Caco-2 (cell line): ENCODE measurements at regions not wholly inside any gene's neighbourhood (a gene's known extent, or its start where the extent isn't known, plus 50 kb on each side); places are given as distances from the start of the nearest gene placed in this dataset.

Experiments used
- BruUV-seq: library from RNA; stranded (reverse); fragments of 400-500 nt; replicated peaks from 2 replicates; lab custom pipeline; 2021; lab: Mats Ljungman, UMichigan
- CTCF ChIA-PET: fragments of 300-600 bp; sonication (Branson Sonifier 250); formaldehyde crosslinking; loops from one replicate; lab custom pipeline; 2022; ENCODE audit warnings: antibody characterized with exemption; lab: Charles Lee
- POLR2A ChIA-PET: fragments of 300-600 bp; sonication (Branson Sonifier 250); formaldehyde crosslinking; loops from one replicate; lab custom pipeline; 2022; ENCODE audit warnings: antibody characterized with exemption; lab: Charles Lee
- DNase-seq, 2 experiments: peaks; one replicate each; pipeline versions ENCODE4 v3.0.0 to v3.0.0-alpha.2; 2020 to 2022
- H3K27me3 ChIP-seq: replicated peaks from 2 replicates; pipeline ENCODE4 v1.6.0; 2011; ENCODE audit warnings: low read length; ENCODE audit not compliant: control insufficient read depth, insufficient read depth
- H3K36me3 ChIP-seq: 2 replicates; pipeline ENCODE4 v1.5.1; 2011; ENCODE audit warnings: low read length; ENCODE audit not compliant: control insufficient read depth, insufficient read depth
- H3K4me1 ChIP-seq: fragments of 250-450 bp; sonication (Bioruptor Pico); 2 replicates; pipeline ENCODE4 v1.5.1; 2020; ENCODE audit warnings: mild to moderate bottlenecking
- H3K4me3 ChIP-seq: 2 replicates; pipeline ENCODE4 v1.5.1; 2011; ENCODE audit warnings: low read depth, mild to moderate bottlenecking, control low read depth, low read length
- H3K9me3 ChIP-seq: fragments of 250-450 bp; sonication (Bioruptor Pico); 2 replicates; pipeline ENCODE4 v1.5.1; 2020; ENCODE audit warnings: mild to moderate bottlenecking, moderate library complexity
- H3K27ac Mint-ChIP-seq: one replicate; pipeline ENCODE4 v1.8.0; 2022; ENCODE audit warnings: mixed read lengths; ENCODE audit not compliant: unreplicated experiment
- H3K27me3 Mint-ChIP-seq: one replicate; pipeline ENCODE4 v1.8.0; 2022; ENCODE audit warnings: mixed read lengths; ENCODE audit not compliant: insufficient read depth, unreplicated experiment
- H3K36me3 Mint-ChIP-seq: one replicate; pipeline ENCODE4 v1.8.0; 2022; ENCODE audit warnings: mild to moderate bottlenecking, mixed read lengths; ENCODE audit not compliant: insufficient read depth, unreplicated experiment
- H3K4me1 Mint-ChIP-seq: one replicate; pipeline ENCODE4 v1.8.0; 2022; ENCODE audit warnings: low read depth, mixed read lengths; ENCODE audit not compliant: unreplicated experiment
- H3K4me3 Mint-ChIP-seq: one replicate; pipeline ENCODE4 v1.8.0; 2022; ENCODE audit warnings: mild to moderate bottlenecking, moderate library complexity, mixed read lengths; ENCODE audit not compliant: unreplicated experiment
- H3K9me3 Mint-ChIP-seq: one replicate; pipeline ENCODE4 v1.8.0; 2022; ENCODE audit warnings: mixed read lengths; ENCODE audit not compliant: unreplicated experiment
- intact Hi-C: fragments of 100-400 bp; cut with micrococcal nuclease; formaldehyde crosslinking; loops from one replicate; pipeline ENCODE4 v1.10.0; 2022; ENCODE audit not compliant: unreplicated experiment
- TF ChIP-seq, protein P1 (sequence below), 2 experiments: fragments of 200-600 bp in 1 of 2; IDR thresholded peaks; 1 replicate in 1 of 2; 2 replicates in 1 of 2; pipeline versions ENCODE4 v1.5.1 to v1.8.0; 2011 to 2022; ENCODE audit warnings: antibody characterized with exemption in 1 of 2, control low read depth in 1 of 2, inconsistent platforms in 1 of 2, low read depth in 1 of 2, low read length in 1 of 2, mild to moderate bottlenecking in 1 of 2, moderate library complexity in 1 of 2; ENCODE audit not compliant: insufficient read depth in 1 of 2, severe bottlenecking in 1 of 2, unreplicated experiment in 1 of 2

DNA sequence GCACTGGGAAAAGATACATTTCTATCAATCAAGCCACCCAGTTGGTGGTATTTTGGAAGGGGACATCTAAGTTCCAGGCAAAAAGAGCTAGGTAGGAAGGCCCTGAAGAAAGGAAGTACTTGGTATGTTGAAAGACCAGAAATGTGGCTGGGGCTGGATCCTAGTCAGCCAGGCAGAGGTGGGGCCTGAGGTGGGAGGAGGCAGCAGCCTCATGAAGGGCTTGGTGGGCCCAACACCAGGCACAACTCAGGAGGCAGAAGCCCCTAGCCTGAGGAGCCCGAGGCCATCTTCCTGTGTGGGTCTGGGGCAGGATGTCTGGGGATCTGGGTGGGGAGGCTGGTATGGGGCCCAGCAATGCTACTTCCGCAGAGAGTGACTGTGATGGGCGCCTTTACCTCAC is 105.9 kb downstream of the SALL1 start:
- Mint-ChIP-seq H3K36me3 (no peaks in the 10 kb centered on the region), H3K27ac (no peak overlapping the region), H3K4me1 (no peaks in the 10 kb centered on the region), H3K27me3 (peaks cover 3% of the 10 kb centered on the region), H3K4me3 (no peak overlapping the region), H3K9me3 (peaks cover 8% of the 10 kb centered on the region)
- Histone ChIP-seq H3K4me1 (no peaks in the 10 kb centered on the region), H3K4me3 (no peak overlapping the region), H3K36me3 (no peaks in the 10 kb centered on the region), H3K27me3 (no peaks in the 10 kb centered on the region), H3K9me3 (no peaks in the 10 kb centered on the region)
- no peak for DNase-seq
- no TSS peak for BruUV-seq
- ChIA-PET CTCF (no interaction called here), POLR2A (no interaction called here)
- intact Hi-C loops = no loop called here
- TF ChIP-seq, protein P1, sequence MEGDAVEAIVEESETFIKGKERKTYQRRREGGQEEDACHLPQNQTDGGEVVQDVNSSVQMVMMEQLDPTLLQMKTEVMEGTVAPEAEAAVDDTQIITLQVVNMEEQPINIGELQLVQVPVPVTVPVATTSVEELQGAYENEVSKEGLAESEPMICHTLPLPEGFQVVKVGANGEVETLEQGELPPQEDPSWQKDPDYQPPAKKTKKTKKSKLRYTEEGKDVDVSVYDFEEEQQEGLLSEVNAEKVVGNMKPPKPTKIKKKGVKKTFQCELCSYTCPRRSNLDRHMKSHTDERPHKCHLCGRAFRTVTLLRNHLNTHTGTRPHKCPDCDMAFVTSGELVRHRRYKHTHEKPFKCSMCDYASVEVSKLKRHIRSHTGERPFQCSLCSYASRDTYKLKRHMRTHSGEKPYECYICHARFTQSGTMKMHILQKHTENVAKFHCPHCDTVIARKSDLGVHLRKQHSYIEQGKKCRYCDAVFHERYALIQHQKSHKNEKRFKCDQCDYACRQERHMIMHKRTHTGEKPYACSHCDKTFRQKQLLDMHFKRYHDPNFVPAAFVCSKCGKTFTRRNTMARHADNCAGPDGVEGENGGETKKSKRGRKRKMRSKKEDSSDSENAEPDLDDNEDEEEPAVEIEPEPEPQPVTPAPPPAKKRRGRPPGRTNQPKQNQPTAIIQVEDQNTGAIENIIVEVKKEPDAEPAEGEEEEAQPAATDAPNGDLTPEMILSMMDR (IDR thresholded peaks at IDR 0.05; ENCODE audit: insufficient read depth in 1 of 2, low read depth in 1 of 2, low read length in 1 of 2, severe bottlenecking in 1 of 2, unreplicated experiment in 1 of 2) = no peak

DNA sequence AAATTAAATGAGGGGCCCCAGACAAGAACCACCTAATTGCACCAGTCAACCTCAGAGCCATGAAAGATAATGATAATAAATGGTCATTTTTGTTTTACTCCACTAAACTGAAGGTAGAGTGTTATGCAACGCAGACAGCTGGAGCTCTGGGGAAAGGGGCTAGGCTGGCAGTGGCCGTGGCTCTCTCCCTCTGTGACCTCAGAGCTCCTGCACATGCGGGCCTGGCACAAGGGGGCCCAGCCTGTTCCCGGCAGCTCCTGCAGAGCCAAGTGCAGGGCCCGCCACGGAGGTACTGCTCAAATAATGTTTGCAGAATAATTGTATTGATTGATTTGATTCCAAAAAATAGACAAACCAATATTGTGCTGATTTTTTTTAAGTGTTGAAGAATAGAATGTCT is 109.5 kb downstream of the SALL1 start:
- Mint-ChIP-seq H3K36me3 (no peaks in the 10 kb centered on the region), H3K4me3 (no peak overlapping the region), H3K27me3 (peaks cover 9% of the 10 kb centered on the region), H3K4me1 (no peaks in the 10 kb centered on the region), H3K9me3 (peaks cover under 1% of the 10 kb centered on the region), H3K27ac (no peak overlapping the region)
- Histone ChIP-seq H3K9me3 (no peaks in the 10 kb centered on the region), H3K27me3 (no peaks in the 10 kb centered on the region), H3K4me3 (no peak overlapping the region), H3K36me3 (no peaks in the 10 kb centered on the region), H3K4me1 (no peaks in the 10 kb centered on the region)
- intact Hi-C loops = no loop called here
- TF ChIP-seq, protein P1 (IDR thresholded peaks at IDR 0.05; ENCODE audit: insufficient read depth in 1 of 2, low read depth in 1 of 2, low read length in 1 of 2, severe bottlenecking in 1 of 2, unreplicated experiment in 1 of 2) = no peak
- ChIA-PET POLR2A (no interaction called here), CTCF (no interaction called here)
- no TSS peak for BruUV-seq
- DNase-seq = no peak

DNA sequence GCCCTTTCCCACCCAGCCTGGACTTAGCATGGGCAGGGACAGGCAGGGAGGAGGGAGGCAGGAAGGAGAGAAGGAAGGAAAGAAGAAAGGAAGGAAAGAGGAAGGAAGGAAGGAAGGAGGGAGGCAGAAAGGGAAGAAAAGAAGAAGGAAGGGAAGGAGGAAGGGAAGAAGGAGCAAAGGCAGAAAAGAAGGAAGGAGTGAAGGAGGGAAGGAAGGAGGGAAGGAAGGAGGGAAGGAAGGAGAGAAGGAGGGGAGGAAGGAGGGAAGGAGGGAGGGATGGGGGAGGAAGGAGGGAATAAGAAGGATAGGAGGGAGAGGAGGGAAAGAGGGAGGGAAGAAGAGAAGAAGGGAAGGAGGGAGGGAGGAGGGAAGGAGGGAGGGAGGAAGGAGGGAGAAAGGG is 110.4 kb downstream of the SALL1 start:
- Mint-ChIP-seq H3K27ac (no peak overlapping the region), H3K4me3 (no peak overlapping the region), H3K9me3 (no peaks in the 10 kb centered on the region), H3K4me1 (no peaks in the 10 kb centered on the region), H3K36me3 (no peaks in the 10 kb centered on the region), H3K27me3 (peaks cover 9% of the 10 kb centered on the region)
- TF ChIP-seq, protein P1 (IDR thresholded peaks at IDR 0.05; ENCODE audit: insufficient read depth in 1 of 2, low read depth in 1 of 2, low read length in 1 of 2, severe bottlenecking in 1 of 2, unreplicated experiment in 1 of 2) = no peak
- BruUV-seq = no TSS peak
- ChIA-PET POLR2A (interaction anchor here (0.5 kb wide), 1 partner anchor 11 kb away, joined by 3 read pairs; no protein-coding TSS in a partner anchor), CTCF (no interaction called here)
- Histone ChIP-seq H3K36me3 (no peaks in the 10 kb centered on the region), H3K4me3 (no peak overlapping the region), H3K4me1 (no peaks in the 10 kb centered on the region), H3K27me3 (no peaks in the 10 kb centered on the region), H3K9me3 (no peaks in the 10 kb centered on the region)
- no peak for DNase-seq
- intact Hi-C loops = no loop called here
